GM10266 (cell line): ENCODE measurements at regions not wholly inside any gene's neighbourhood (a gene's known extent, or its start where the extent isn't known, plus 50 kb on each side); places are given as distances from the start of the nearest gene placed in this dataset.

ENCODE experiments used
- DNase-seq: peaks from one replicate; pipeline ENCODE4 v3.0.0; 2012; ENCODE audit errors: extremely low spot score
- TF ChIP-seq, protein P1 (sequence below): IDR thresholded peaks from 2 replicates; pipeline ENCODE4 v1.5.1; 2012; ENCODE audit warnings: mild to moderate bottlenecking, low read depth; ENCODE audit not compliant: control insufficient read depth, insufficient read depth; ENCODE audit errors: missing control alignments

DNA sequence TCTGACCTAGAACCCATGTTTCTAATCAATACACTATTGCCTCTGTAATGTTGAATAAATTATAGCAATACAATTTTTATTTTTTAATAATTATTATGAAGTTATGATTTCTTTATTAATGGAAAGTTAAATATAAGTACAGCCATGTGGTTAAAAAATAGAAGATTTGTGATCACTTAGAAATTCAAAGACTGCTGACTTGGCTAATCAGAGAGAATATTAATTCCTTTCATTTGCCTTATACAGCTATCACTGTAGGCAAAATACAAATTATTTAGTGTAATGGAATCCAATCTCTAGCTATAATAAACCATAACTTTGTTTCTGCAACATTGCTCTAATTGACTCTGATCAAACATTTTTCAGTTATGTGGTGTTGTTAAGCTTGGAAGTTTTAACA is 255.0 kb upstream of the TAS2R1 start:
- no peak for DNase-seq
- TF ChIP-seq, protein P1, sequence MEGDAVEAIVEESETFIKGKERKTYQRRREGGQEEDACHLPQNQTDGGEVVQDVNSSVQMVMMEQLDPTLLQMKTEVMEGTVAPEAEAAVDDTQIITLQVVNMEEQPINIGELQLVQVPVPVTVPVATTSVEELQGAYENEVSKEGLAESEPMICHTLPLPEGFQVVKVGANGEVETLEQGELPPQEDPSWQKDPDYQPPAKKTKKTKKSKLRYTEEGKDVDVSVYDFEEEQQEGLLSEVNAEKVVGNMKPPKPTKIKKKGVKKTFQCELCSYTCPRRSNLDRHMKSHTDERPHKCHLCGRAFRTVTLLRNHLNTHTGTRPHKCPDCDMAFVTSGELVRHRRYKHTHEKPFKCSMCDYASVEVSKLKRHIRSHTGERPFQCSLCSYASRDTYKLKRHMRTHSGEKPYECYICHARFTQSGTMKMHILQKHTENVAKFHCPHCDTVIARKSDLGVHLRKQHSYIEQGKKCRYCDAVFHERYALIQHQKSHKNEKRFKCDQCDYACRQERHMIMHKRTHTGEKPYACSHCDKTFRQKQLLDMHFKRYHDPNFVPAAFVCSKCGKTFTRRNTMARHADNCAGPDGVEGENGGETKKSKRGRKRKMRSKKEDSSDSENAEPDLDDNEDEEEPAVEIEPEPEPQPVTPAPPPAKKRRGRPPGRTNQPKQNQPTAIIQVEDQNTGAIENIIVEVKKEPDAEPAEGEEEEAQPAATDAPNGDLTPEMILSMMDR, result no peak

GRCh38 chr5:9878206-9878605 is 248.1 kb upstream of the TAS2R1 start:
- TF ChIP-seq, protein P1, result no peak
- no peak for DNase-seq

GRCh38 chr5:9877488-9877887 is 247.3 kb upstream of the TAS2R1 start:
- TF ChIP-seq, protein P1, result no peak

GRCh38 chr5:9876451-9876850 is 246.3 kb upstream of the TAS2R1 start:
- no peak for DNase-seq
- TF ChIP-seq, protein P1, result no peak

More at GRCh38 chr5:9877488-9877887, 247.3 kb upstream of the TAS2R1 start:
- DNase-seq, result no peak

DNA sequence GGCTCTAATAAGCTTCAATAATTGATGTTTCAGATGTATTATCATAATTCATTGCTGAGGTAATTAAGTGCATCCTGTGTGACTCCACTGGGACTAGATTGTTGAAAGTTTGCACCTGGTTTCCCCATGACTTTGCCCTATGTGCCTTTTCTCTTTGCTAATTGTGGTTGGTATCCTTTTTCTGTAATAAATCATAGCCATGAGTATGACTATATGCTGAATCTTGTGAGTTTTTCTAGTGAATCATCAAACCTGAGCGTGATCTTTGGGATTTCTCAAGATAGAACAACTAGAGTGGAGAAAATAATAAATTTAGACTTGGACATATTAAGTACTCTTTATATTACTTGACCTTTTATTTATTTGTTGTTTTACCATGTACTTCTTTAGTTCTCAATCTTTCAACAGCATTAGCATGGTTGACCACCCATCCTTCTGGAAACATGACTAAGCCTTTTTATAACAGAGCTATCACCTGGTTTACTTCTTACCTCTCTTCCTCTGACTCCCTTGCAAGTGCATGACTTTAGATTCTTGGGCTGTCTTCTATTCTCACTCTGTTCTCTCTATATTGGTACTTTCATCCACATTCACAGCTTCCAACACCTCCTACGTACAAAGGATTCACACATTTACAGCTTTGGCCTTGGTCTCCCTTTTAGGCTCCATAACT is 239.6 kb upstream of the TAS2R1 start:
- TF ChIP-seq, protein P1, result no peak
- no peak for DNase-seq

- TF ChIP-seq, protein P1, result no peak
- DNase-seq, result no peak
Measured at GRCh38 chr5:9865574-9865973, 235.4 kb upstream of the TAS2R1 start.

DNA sequence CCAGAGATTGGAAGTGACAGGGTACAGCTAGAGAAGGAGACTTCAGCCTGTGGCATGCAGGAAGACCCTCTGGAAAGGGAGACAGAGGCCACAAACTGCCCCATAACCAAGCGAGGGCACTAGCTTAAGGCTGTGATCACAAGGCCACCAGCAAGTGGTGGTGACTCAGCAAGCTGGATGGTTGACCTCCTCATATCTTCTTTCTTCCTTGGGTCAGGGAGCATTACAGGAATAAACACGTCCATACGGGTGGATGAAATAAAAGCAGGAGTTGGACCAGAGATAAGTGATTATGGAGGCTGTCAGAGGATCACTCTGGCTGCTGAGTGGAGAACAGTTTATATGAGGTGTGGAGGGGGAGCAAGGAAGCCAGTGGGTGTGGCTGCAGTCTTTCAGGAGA is 234.6 kb upstream of the TAS2R1 start:
- DNase-seq, result no peak
- TF ChIP-seq, protein P1, result no peak
